ENCODE measurements at regions not wholly inside any gene's neighbourhood (a gene's known extent, or its start where the extent isn't known, plus 50 kb on each side); places are given as distances from the start of the nearest gene placed in this dataset.

GRCh38 chr6:99064834-99065233 lies 117.1 kb upstream of the FBXL4 start:
- Histone ChIP-seq H3K27me3 (ENCODE audit: control insufficient read depth, insufficient read depth, low read length) (no peaks in the 10 kb centered on the region), H3K4me1 (ENCODE audit: control insufficient read depth, insufficient read depth, low read length, poor library complexity, severe bottlenecking) (no peaks in the 10 kb centered on the region), H3K4me3 (ENCODE audit: low read depth, low read length) (no peak overlapping the region), H3K27ac (ENCODE audit: insufficient read depth, low read length, poor library complexity, severe bottlenecking) (no peak overlapping the region), H3K36me3 (ENCODE audit: control insufficient read depth, insufficient read depth, low read length) (no peaks in the 10 kb centered on the region), H3K9me3 (ENCODE audit: control insufficient read depth in 2 of 2, low read length in 2 of 2) (no peaks in the 10 kb centered on the region)
- DNase-seq (no peak), ATAC-seq (ENCODE audit: low read depth in 2 of 2) (no peak)
- Mint-ChIP-seq H3K27ac (no peak overlapping the region), H3K27me3 (no peaks in the 10 kb centered on the region), H3K9me3 (no peaks in the 10 kb centered on the region), H3K36me3 (no peaks in the 10 kb centered on the region), H3K4me1 (no peaks in the 10 kb centered on the region), H3K4me3 (no peak overlapping the region)

GRCh38 chr6:99036672-99037071 lies 88.9 kb upstream of the FBXL4 start:
- H3K27me3 ChIP-seq (ENCODE audit: control insufficient read depth, insufficient read depth, low read length) = peaks cover 2% of the 10 kb centered on the region
- H3K27ac Mint-ChIP-seq = no peak overlapping the region
- H3K4me3 ChIP-seq (ENCODE audit: low read depth, low read length) = no peak overlapping the region
- H3K9me3 ChIP-seq (ENCODE audit: control insufficient read depth in 2 of 2, low read length in 2 of 2) = no peaks in the 10 kb centered on the region
- no peaks in the 10 kb centered on the region for H3K4me1 ChIP-seq (ENCODE audit: control insufficient read depth, insufficient read depth, low read length, poor library complexity, severe bottlenecking)
- H3K4me3 Mint-ChIP-seq = no peak overlapping the region
- no peaks in the 10 kb centered on the region for H3K36me3 Mint-ChIP-seq
- peaks cover 0 to 8% (median 0%) of the 10 kb centered on the region in 7 donors for H3K9me3 Mint-ChIP-seq
- no peaks in the 10 kb centered on the region for H3K36me3 ChIP-seq (ENCODE audit: control insufficient read depth, insufficient read depth, low read length)
- H3K27ac ChIP-seq (ENCODE audit: insufficient read depth, low read length, poor library complexity, severe bottlenecking) = no peak overlapping the region
- DNase-seq (no peak), ATAC-seq (ENCODE audit: low read depth in 2 of 2) (no peak)
- H3K4me1 Mint-ChIP-seq = no peaks in the 10 kb centered on the region
- H3K27me3 Mint-ChIP-seq = no peaks in the 10 kb centered on the region

- H3K27ac Mint-ChIP-seq = no peak overlapping the region
- no peaks in the 10 kb centered on the region for H3K36me3 ChIP-seq (ENCODE audit: control insufficient read depth, insufficient read depth, low read length)
- ATAC-seq (ENCODE audit: low read depth in 2 of 2) = no peak
- DNase-seq = no peak
- no peaks in the 10 kb centered on the region for H3K27me3 ChIP-seq (ENCODE audit: control insufficient read depth, insufficient read depth, low read length)
- no peaks in the 10 kb centered on the region for H3K4me1 ChIP-seq (ENCODE audit: control insufficient read depth, insufficient read depth, low read length, poor library complexity, severe bottlenecking)
- H3K4me3 ChIP-seq (ENCODE audit: low read depth, low read length) = no peak overlapping the region
- H3K27ac ChIP-seq (ENCODE audit: insufficient read depth, low read length, poor library complexity, severe bottlenecking) = no peak overlapping the region
- H3K9me3 ChIP-seq (ENCODE audit: control insufficient read depth in 2 of 2, low read length in 2 of 2) = no peaks in the 10 kb centered on the region
- H3K36me3 Mint-ChIP-seq = no peaks in the 10 kb centered on the region
- H3K4me1 Mint-ChIP-seq = no peaks in the 10 kb centered on the region
- no peak overlapping the region for H3K4me3 Mint-ChIP-seq
- H3K9me3 Mint-ChIP-seq = peaks cover 0 to 11% (median 1%) of the 10 kb centered on the region in 7 donors
- no peaks in the 10 kb centered on the region for H3K27me3 Mint-ChIP-seq
These were observed 84.7 kb upstream of the FBXL4 start for GRCh38 chr6:99032396-99032795.

- Histone ChIP-seq H3K27ac (ENCODE audit: insufficient read depth, low read length, poor library complexity, severe bottlenecking) (no peak overlapping the region), H3K36me3 (ENCODE audit: control insufficient read depth, insufficient read depth, low read length) (no peaks in the 10 kb centered on the region), H3K9me3 (ENCODE audit: control insufficient read depth in 2 of 2, low read length in 2 of 2) (no peaks in the 10 kb centered on the region), H3K4me3 (ENCODE audit: low read depth, low read length) (no peak overlapping the region), H3K27me3 (ENCODE audit: control insufficient read depth, insufficient read depth, low read length) (no peaks in the 10 kb centered on the region), H3K4me1 (ENCODE audit: control insufficient read depth, insufficient read depth, low read length, poor library complexity, severe bottlenecking) (no peaks in the 10 kb centered on the region)
- no peak for DNase-seq
- no peak overlapping the region for H3K27ac Mint-ChIP-seq
- H3K27me3 Mint-ChIP-seq = no peaks in the 10 kb centered on the region
- no peaks in the 10 kb centered on the region for H3K36me3 Mint-ChIP-seq
- H3K4me3 Mint-ChIP-seq = no peak overlapping the region
- H3K9me3 Mint-ChIP-seq = peaks cover 0 to 11% (median 4%) of the 10 kb centered on the region in 7 donors
- ATAC-seq (ENCODE audit: low read depth in 2 of 2) = no peak
- H3K4me1 Mint-ChIP-seq = no peaks in the 10 kb centered on the region
These were observed 84.2 kb upstream of the FBXL4 start for GRCh38 chr6:99031957-99032356.

GRCh38 chr6:99030915-99031314 lies 83.2 kb upstream of the FBXL4 start:
- no peak overlapping the region for H3K4me3 Mint-ChIP-seq
- Histone ChIP-seq H3K27me3 (ENCODE audit: control insufficient read depth, insufficient read depth, low read length) (no peaks in the 10 kb centered on the region), H3K36me3 (ENCODE audit: control insufficient read depth, insufficient read depth, low read length) (no peaks in the 10 kb centered on the region), H3K9me3 (ENCODE audit: control insufficient read depth in 2 of 2, low read length in 2 of 2) (peaks cover 0 to 5% of the 10 kb centered on the region in 2 experiments), H3K4me1 (ENCODE audit: control insufficient read depth, insufficient read depth, low read length, poor library complexity, severe bottlenecking) (no peaks in the 10 kb centered on the region), H3K27ac (ENCODE audit: insufficient read depth, low read length, poor library complexity, severe bottlenecking) (no peak overlapping the region), H3K4me3 (ENCODE audit: low read depth, low read length) (no peak overlapping the region)
- DNase-seq (no peak), ATAC-seq (ENCODE audit: low read depth in 2 of 2) (no peak)
- no peaks in the 10 kb centered on the region for H3K4me1 Mint-ChIP-seq
- H3K36me3 Mint-ChIP-seq = no peaks in the 10 kb centered on the region
- no peak overlapping the region for H3K27ac Mint-ChIP-seq
- H3K27me3 Mint-ChIP-seq = no peaks in the 10 kb centered on the region
- H3K9me3 Mint-ChIP-seq = peaks cover 0 to 16% (median 10%) of the 10 kb centered on the region in 7 donors

GRCh38 chr6:99026135-99026534 lies 78.4 kb upstream of the FBXL4 start:
- Mint-ChIP-seq H3K9me3 (peaks cover 0 to 25% (median 8%) of the 10 kb centered on the region in 7 donors), H3K4me1 (no peaks in the 10 kb centered on the region), H3K4me3 (no peak overlapping the region), H3K36me3 (no peaks in the 10 kb centered on the region), H3K27ac (no peak overlapping the region), H3K27me3 (no peaks in the 10 kb centered on the region)
- Histone ChIP-seq H3K27me3 (ENCODE audit: control insufficient read depth, insufficient read depth, low read length) (no peaks in the 10 kb centered on the region), H3K36me3 (ENCODE audit: control insufficient read depth, insufficient read depth, low read length) (no peaks in the 10 kb centered on the region), H3K4me1 (ENCODE audit: control insufficient read depth, insufficient read depth, low read length, poor library complexity, severe bottlenecking) (no peaks in the 10 kb centered on the region), H3K4me3 (ENCODE audit: low read depth, low read length) (no peak overlapping the region), H3K27ac (ENCODE audit: insufficient read depth, low read length, poor library complexity, severe bottlenecking) (no peak overlapping the region), H3K9me3 (ENCODE audit: control insufficient read depth in 2 of 2, low read length in 2 of 2) (peaks cover 0 to 16% of the 10 kb centered on the region in 2 experiments)
- ATAC-seq (ENCODE audit: low read depth in 2 of 2) (no peak), DNase-seq (peak in 2 of 3 donors; percentile 5 to 16)

GRCh38 chr6:99024089-99024488 lies 76.3 kb upstream of the FBXL4 start:
- Histone ChIP-seq H3K36me3 (ENCODE audit: control insufficient read depth, insufficient read depth, low read length) (no peaks in the 10 kb centered on the region), H3K9me3 (ENCODE audit: control insufficient read depth in 2 of 2, low read length in 2 of 2) (peaks cover 0 to 16% of the 10 kb centered on the region in 2 experiments), H3K4me1 (ENCODE audit: control insufficient read depth, insufficient read depth, low read length, poor library complexity, severe bottlenecking) (no peaks in the 10 kb centered on the region), H3K4me3 (ENCODE audit: low read depth, low read length) (no peak overlapping the region), H3K27ac (ENCODE audit: insufficient read depth, low read length, poor library complexity, severe bottlenecking) (no peak overlapping the region), H3K27me3 (ENCODE audit: control insufficient read depth, insufficient read depth, low read length) (no peaks in the 10 kb centered on the region)
- Mint-ChIP-seq H3K36me3 (no peaks in the 10 kb centered on the region), H3K4me3 (no peak overlapping the region), H3K4me1 (no peaks in the 10 kb centered on the region), H3K9me3 (peaks cover 0 to 25% (median 8%) of the 10 kb centered on the region in 7 donors), H3K27ac (no peak overlapping the region), H3K27me3 (no peaks in the 10 kb centered on the region)
- no peak for DNase-seq
- no peak for ATAC-seq (ENCODE audit: low read depth in 2 of 2)

GRCh38 chr6:99022039-99022609 lies 74.4 kb upstream of the FBXL4 start:
- H3K36me3 ChIP-seq (ENCODE audit: control insufficient read depth, insufficient read depth, low read length) = no peaks in the 10 kb centered on the region
- DNase-seq (no peak), ATAC-seq (ENCODE audit: low read depth in 2 of 2) (no peak)
- H3K9me3 ChIP-seq (ENCODE audit: control insufficient read depth in 2 of 2, low read length in 2 of 2) = peaks cover 0 to 16% of the 10 kb centered on the region in 2 experiments
- no peak overlapping the region for H3K4me3 Mint-ChIP-seq
- H3K4me1 ChIP-seq (ENCODE audit: control insufficient read depth, insufficient read depth, low read length, poor library complexity, severe bottlenecking) = no peaks in the 10 kb centered on the region
- no peaks in the 10 kb centered on the region for H3K27me3 ChIP-seq (ENCODE audit: control insufficient read depth, insufficient read depth, low read length)
- no peak overlapping the region for H3K27ac Mint-ChIP-seq
- no peaks in the 10 kb centered on the region for H3K36me3 Mint-ChIP-seq
- H3K4me1 Mint-ChIP-seq = no peaks in the 10 kb centered on the region
- H3K27me3 Mint-ChIP-seq = peaks cover 5% of the 10 kb centered on the region
- peaks cover 0 to 19% (median 6%) of the 10 kb centered on the region in 7 donors for H3K9me3 Mint-ChIP-seq
- no peak overlapping the region for H3K4me3 ChIP-seq (ENCODE audit: low read depth, low read length)
- H3K27ac ChIP-seq (ENCODE audit: insufficient read depth, low read length, poor library complexity, severe bottlenecking) = no peak overlapping the region
